Left cardiac atrium (tissue), 4 donors: ENCODE measurements at regions not wholly inside any gene's neighbourhood (a gene's known extent, or its start where the extent isn't known, plus 50 kb on each side); places are given as distances from the start of the nearest gene placed in this dataset.
"Not testable (repeated sequence)": the region's sequence is repeated elsewhere in the genome, so short reads cannot be mapped to it uniquely, and the experiment has no call there.

Experiments
- ATAC-seq, 2 donors: fragments of 200-7000 bp; cut with Tn5 transposase; one replicate each; pipeline ENCODE4 v1.9.1; 2020; ENCODE audit warnings: mild to moderate bottlenecking in 2 of 2, moderate library complexity in 2 of 2
- DNase-seq: peaks from one replicate; pipeline ENCODE4 v3.0.0-alpha.2; 2020
- intact Hi-C, 2 donors: fragments of 100-400 bp; cut with DNase I; formaldehyde crosslinking; loops; one replicate each; pipeline versions ENCODE4 v1.14.1 to v1.15.1; 2022 to 2023
- donor health status: DM: no; HTN: yes; CAD: no.
- donor health status: DM: no; HTN: yes; CAD: no; lungs with severe emphysema.
- donor health status: DM: yes; HTN: yes; CAD: no.
- donor health status: Dilated cardiomyopathy.

DNA sequence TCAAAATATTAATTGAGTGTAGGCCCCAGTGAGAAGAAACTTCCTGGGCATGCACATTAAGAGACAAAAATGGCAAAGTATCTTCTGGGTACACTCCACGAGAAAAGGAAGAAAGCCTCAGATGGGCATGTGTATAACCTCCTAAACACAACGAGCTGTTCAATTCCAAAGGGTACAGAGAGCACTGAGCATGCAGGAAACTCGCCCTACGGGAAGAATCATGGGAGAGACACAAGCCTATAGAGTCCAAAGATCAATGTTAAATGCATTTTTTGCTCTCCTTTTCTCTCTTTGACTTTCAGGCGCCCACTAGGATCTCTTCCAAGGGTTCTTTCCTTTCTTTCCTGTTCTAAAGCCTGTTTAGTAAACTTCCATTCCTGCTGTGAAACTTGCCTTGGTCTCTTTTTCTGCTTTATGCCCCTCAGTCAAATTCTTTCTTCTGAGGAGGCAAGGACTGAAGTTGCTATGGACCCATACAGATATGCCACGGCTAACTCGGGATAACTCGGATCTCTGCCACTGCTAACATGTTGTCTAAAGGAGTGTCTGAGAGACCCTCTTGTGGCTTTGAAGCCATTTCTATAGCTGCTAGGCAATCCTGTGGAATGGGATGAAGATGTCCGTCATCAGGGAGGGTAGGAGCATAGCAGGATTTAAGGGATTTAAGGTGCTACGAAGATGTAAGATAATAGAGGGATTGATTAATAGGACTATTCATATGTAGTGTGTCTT, 99.5 kb upstream of the MTLN start:
- ATAC-seq, DNase-seq, intact Hi-C loops: not testable (repeated sequence)

DNA sequence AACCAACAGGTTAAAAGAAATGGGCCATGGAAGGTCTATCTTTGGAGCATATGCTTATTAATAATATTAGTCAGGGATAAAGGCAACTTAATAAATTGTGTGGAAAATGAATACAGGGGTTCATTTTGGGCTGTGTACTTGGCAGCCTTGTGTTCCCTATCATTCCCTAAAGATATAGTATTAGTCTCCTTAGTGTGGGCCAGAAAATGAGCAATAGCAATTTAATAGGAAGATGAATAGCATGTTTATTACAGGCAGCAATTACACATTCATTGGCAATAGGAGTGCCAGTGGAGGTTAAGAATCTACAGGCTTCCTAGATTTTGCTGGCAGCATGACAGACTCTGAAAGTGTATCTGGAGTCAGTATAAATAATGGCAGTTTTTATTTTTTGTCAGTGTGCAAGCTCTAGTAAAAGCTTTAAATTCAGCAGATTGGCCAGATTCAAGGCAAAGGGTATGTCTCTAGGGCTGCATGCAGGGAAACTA, 98.7 kb upstream of the MTLN start:
- DNase-seq, intact Hi-C loops: not testable (repeated sequence)
- peak in 1 of 2 donors; percentile 38 for ATAC-seq

DNA sequence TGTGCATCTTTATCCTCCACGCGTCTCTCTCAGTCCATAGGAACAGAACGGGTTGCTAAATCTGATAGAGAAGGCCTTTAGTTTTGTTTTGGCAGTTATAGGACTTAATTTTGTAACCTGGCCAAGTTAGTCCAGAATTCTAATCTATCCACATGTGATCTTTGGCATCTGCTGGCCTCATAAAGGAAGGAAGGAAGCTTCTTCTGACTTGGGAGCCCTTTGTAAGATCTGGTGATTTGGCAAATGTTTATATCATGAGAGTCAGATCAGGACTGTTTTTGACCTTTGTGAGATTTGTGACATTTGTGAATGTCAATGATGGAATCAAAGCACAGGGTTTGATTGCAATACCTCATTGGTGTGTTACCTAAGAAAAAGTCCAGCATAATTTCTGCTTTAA, 96.4 kb upstream of the MTLN start:
- ATAC-seq, intact Hi-C loops, DNase-seq: not testable (repeated sequence)

- intact Hi-C loops, DNase-seq, ATAC-seq: not testable (repeated sequence)
Measured at GRCh38 chr2:110292807-110293206, 80.5 kb upstream of the MTLN start.

- ATAC-seq: peak in 1 of 2 donors; percentile 42
Measured at GRCh38 chr2:110291909-110292579, 79.7 kb upstream of the MTLN start.

GRCh38 chr2:110287817-110288216, 75.5 kb upstream of the MTLN start:
- ATAC-seq, intact Hi-C loops: not testable (repeated sequence)

More at GRCh38 chr2:110291909-110292579, 79.7 kb upstream of the MTLN start:
- intact Hi-C loops, DNase-seq: not testable (repeated sequence)

DNA sequence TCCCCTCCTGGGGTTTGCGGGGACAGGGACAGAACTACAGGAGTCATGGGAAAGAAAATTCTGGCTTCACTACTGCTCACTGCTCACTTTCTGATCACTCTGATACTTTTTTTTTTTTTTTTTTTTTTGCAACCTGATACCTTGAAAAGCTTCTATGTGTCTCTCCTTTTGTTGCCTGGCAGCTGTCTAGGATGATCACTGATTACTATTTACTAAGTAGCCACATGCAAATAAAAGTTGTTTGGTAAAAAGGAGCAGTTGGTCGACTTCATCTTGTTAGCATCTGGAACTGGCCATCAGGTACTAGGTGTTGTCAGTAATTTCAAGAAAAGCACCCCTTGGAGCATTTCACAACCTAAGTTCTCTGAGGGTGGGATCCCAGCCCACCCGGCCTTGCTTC, 74.9 kb upstream of the MTLN start:
- DNase-seq, ATAC-seq, intact Hi-C loops: not testable (repeated sequence)

More at GRCh38 chr2:110287817-110288216, 75.5 kb upstream of the MTLN start:
- DNase-seq: not testable (repeated sequence)

- DNase-seq, intact Hi-C loops: not testable (repeated sequence)
- peak in 1 of 2 donors; percentile 8 for ATAC-seq
Measured at GRCh38 chr2:110285002-110285401, 72.7 kb upstream of the MTLN start.

GRCh38 chr2:110280804-110281203, 68.5 kb upstream of the MTLN start:
- DNase-seq, intact Hi-C loops, ATAC-seq: not testable (repeated sequence)

- DNase-seq, intact Hi-C loops: not testable (repeated sequence)
- ATAC-seq: peak in 1 of 2 donors; percentile 65
Measured at GRCh38 chr2:110277054-110277453, 64.7 kb upstream of the MTLN start.

GRCh38 chr2:110276092-110276491, 63.7 kb upstream of the MTLN start:
- DNase-seq, intact Hi-C loops, ATAC-seq: not testable (repeated sequence)

DNA sequence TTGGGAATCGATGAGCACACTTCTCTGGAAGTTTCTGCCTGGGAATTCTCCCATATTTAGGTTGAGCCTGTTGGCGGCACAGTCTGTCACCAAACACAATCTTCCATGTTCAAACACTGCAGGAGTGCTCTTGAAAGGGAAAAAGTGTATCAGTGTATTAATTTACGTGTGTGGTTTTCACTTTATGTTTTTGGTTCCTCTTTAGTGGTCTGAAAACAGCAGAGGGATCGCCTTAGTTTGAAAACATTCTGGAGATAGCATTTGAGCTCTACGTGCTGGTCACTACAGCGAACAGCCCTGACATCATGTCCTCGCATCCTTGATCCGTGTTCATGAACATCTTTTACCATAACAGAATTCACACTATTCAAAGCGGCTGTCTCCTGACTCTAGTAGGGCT, 57.3 kb upstream of the MTLN start:
- DNase-seq, intact Hi-C loops, ATAC-seq: not testable (repeated sequence)

DNA sequence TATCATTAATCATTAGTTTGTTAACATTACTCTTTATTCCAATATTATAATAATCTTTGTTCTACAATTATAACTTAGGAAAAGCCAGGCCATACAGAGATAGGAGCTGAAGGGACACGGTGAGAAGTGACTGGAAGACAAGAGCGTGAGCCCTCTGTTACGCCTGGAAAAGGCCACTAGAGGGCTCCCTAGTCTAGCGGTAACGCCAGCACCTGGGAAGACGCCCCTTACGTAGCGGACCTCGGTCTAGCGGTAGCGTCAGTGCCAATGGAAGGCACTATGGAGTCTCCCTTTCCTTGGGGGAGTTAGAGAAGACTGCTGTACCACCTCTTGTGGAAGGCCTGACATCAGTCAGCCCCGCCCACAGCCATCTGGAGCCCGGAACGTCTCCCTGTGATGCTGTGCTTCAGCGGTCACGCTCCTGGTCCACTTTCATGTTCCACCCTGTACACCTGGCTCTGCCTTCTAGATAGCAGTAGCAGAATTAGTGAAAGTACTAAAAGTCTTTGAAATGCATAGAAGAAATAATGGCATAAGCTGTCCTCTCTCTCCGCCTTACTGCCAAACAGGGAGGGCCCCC, 55.6 kb upstream of the MTLN start:
- ATAC-seq (peak; percentile 59 to 87), DNase-seq (peak; percentile 9)
- intact Hi-C loops: not testable (repeated sequence)

DNA sequence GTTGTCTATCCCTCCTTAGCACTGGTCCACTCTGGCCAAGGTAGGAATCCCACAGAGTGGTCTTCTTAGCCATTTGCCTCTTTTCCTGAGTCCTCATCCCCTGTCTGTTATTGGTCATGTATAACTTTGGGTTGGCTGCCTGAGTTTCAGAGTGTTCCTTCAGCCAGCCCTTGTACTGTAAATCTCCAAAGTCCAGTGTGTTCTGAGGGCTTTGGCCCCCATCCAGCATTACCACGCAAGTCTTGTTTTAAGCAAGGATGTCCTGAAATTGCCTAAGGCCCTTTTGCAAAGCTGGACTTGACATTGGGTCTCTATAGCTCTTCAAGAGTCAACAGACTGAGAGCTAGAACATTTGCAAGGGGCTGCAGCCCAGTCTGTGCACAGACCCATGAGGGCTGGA, 52.5 kb upstream of the MTLN start:
- intact Hi-C loops, DNase-seq: not testable (repeated sequence)
- ATAC-seq: peak in 1 of 2 donors; percentile 27

GRCh38 chr2:110264076-110264681, 51.8 kb upstream of the MTLN start:
- intact Hi-C loops, DNase-seq, ATAC-seq: not testable (repeated sequence)

- ATAC-seq, intact Hi-C loops, DNase-seq: not testable (repeated sequence)
Measured at GRCh38 chr2:110263462-110263861, 51.1 kb upstream of the MTLN start.
